NCI-H446 (cell line): ENCODE measurements at regions not wholly inside any gene's neighbourhood (a gene's known extent, or its start where the extent isn't known, plus 50 kb on each side); places are given as distances from the start of the nearest gene placed in this dataset.

Experiments
- DNase-seq, 2 experiments: peaks; one replicate each; lab custom pipeline; 2025; lab: John Stamatoyannopoulos, UW

DNA sequence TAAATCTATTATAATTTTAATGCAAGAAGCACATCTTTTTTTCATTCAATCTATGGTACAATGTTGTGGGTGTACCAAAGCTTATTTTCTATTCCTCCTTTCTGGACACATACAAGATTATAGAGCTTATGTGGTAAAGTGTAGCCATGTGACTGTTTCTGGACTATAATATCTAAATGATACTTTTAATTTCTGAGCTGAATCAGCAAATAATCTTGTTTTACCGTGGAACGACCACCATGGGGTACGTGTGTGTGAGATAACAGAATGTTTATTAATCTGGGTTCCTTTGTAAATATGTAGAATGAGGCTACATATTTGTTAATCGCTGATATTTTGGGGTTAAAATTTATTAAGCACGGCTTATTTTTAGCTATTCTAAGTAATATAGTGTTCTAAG is 111.5 kb upstream of the EYS start:
- no peak for DNase-seq

DNA sequence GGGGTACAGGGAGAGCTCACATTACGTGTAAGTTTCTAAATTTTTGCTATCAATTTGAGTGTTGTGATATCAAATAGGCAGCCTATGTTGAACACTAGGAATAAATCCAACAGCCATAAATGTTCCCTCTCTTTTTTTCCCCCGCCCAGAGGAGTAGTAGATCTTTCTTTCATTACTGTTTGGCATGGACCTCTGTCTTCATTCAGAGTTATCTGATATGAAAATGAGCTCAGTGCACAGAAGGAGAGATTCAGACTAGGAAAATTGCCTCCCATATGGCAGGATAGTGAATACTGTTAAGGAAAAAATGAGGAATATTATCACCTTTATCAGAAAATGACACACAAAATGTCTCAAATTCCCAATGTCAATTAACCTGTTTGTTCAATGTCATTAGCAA is 110.0 kb upstream of the EYS start:
- DNase-seq: no peak

DNA sequence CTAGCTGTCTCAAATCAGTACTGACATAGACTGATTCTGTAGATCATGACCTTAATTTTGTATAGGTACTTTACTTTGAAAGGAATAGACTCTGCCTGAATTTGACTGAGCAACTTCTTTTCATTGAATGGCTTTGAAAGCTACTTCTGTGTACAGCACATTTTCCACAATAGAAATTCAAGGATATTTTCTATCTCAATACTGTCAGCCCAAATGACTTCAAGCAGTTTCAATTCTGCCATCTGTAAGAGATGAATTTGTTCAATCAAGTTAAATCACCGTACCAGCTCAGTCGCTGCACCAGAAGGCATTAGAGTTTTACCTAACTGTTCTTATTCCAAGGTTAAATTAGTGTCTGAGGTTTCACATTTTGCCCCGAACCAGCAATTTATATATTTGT is 107.0 kb upstream of the EYS start:
- DNase-seq: no peak

DNA sequence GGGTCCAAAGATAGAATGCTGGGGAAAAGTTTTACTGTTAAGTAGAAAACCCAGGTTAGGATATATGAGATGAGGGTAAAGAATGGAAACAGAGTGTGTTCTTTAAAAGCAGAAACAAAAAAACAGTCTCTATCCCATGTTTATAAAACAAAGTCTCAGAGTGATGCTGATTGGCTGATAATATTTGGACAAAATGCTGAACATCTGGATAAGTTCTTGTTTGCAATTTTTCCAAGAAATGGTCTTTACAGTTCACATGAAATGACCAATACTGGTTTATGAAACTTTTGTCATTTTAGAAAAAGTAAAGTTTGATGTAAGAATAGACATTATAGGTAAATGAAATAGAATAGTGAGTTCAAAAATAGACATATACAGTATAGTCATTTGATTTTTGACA is 96.2 kb upstream of the EYS start:
- no peak for DNase-seq

DNA sequence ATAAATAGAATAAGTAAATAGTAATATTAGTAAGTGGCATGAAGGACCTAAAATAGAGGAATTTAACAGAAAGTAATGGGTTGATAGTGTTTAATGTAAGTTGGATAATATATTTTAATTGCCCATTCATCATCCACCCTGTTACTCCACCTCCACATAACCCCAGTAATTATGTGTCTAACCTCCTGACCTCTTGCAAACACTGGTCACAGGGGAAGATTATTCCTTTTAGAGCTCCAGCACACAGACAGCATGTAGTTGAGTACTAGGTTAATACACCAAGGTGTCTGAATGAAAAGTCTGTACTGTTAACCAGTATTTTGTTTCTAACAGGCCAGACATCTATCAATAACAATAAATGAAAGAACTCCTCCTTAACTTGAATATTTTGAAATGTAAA is 92.4 kb upstream of the EYS start:
- no peak for DNase-seq

DNA sequence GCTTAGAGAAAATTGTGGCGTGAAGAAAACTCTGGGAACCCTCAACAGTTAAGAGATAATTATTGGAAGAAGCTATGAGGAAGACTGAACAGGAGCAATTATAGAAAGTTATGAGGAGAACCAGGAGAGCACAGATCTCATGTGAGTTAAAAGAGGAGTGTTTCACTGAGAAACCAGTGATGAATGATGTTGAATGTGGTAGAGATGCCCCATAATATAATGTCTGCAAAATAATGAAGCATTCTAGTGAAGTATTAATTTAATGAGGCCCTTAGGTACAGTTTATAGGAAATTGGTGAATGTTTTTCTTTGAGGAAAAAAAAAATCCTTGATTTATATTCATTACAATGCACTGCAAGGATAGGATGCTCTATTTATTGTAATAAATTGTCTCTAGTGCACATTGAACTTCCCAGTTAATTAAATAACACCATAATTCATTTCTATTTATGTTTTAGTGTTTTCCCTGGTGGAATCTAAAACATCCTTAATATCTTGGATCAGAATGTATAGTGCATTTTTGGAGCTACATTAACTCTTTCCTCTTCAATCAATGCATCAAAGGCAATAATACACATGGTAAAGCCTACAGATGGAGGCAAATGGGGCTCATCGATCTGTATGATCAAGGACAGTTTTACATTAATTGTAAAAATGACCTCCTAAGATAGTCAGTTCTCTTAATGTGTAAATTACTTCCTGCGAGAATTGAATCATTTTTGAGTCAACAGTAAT is 91.4 kb upstream of the EYS start:
- no peak for DNase-seq

DNA sequence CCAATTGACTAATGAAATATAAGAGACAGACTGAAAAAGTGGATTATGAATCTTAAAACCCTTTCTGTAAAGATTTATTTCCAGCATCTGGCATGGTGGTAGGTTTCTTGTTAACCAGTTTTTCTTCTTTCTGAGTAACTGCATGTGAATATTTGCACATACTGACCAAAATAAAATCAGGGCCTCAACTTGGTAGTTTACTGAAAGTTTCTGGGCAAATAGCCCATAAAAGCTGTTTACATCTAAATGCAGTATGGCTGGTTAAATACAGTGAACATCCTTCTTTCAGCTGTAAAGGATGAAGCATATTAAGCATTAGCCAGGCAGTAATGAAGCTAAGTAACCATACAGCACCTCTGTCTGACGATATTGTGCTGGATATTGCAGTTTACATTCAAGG is 83.6 kb upstream of the EYS start:
- DNase-seq: no peak

DNA sequence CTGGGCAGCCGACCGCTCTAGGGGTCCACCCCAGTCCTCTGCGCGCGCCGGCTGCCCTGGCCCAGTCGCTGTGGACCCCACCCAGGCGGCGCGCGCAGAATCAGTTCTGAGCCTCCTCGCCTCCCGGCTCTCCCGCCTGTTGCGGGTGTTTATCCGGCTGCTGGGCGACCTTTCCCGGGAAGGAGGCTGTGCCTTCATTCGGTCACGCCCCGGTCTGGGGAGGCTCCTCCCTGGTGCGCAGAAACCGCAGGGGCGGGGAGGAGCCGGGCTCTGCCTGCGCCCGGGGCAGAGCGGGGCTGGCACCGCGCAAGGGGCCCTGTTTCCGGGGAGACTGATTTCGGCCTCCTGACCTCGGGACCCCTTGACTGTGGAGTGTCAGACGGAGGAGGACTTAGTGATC is 80.8 kb upstream of the EYS start:
- DNase-seq: no peak

DNA sequence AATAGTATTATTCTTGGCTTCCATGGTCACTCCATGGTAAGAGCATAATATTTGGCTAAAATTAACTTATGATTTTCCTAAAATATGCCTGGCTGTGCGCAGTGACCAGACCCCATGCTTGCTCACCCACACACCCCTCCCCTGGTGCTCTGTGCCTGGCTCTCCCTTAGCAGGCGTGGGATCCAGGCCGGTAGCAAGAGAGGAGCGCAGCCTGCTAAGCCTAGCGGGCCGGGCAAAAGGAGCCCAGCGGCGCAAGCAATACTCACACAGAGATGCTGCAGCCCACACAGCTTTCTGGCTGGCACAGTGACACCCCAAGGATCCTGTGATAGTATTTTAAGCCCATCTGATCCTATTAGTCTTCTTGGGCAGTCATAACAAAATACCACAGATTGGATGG is 79.8 kb upstream of the EYS start:
- no peak for DNase-seq

DNA sequence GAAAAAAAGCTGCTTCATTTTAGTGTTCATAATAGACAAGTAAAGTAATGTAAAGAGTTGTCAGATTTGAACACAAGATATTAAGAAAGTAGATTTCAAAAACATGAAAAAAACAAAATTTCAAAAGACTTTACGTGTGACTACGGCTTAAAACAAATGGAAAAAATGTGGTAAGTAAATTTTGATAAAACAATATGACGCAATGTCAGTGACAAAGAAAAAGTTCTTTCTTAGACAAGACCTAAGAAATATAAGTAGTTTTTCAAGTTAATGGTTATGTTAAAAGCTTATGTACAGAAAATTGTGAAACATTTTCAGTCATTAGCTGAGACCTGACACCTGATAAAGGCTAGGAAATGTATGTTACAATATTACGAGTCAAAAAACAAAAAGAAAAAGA is 73.7 kb upstream of the EYS start:
- DNase-seq: no peak

DNA sequence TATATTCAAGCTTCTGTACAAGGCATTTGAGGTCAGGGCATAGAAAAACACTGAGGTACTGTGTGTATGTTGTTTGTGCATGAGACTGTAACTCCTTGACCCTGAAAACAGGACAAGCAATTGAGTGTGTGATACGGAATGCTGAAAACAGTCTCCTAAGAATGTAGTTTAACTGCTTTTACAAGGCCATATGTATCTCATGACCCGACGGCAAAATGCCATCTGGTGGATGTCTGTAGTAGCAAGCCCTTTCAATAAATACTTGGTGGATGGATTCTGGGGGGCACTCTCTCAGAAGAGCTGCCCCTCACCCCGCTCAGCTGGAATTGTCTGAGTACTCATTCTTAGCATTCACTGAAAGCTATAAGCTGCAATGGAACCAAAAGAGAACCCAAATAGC is 69.3 kb upstream of the EYS start:
- DNase-seq: peak in 1 of 2 experiments; percentile 4

DNA sequence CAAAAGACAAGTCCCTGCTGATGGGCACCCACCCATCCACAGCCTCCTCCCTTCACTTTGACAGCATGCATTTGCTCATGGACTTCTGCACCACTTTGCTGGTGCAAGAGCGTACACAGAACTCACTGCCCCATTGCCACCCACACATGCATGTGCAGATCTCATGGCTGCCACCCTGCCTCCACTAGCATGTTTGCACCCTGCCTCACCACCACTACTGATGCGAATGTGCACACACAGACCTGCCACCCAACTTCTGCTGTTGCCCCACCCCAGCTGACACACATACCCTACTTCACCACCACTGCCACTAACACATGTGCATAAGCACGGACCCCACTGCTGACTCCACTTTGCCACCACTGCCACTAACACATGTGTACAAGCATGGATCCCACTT is 64.9 kb upstream of the EYS start:
- DNase-seq: no peak

DNA sequence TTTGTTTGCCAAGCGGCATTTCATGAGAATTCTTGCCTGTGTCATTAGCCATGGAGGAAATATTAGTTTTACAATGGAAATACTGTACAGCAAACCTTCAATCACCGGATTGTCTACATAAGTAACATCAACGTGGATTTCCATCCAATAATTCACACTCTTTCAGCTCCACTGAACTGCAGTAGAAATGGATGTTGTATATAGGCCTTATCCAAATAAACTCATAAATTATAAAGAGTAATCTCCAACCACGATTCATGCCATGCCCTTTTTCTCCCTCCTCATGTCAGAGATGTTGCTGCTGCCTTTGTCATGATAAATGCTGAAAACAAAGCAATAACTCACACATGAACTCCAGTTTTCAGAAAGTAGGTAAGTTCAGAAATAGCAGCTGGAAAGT is 54.9 kb upstream of the EYS start:
- no peak for DNase-seq

DNA sequence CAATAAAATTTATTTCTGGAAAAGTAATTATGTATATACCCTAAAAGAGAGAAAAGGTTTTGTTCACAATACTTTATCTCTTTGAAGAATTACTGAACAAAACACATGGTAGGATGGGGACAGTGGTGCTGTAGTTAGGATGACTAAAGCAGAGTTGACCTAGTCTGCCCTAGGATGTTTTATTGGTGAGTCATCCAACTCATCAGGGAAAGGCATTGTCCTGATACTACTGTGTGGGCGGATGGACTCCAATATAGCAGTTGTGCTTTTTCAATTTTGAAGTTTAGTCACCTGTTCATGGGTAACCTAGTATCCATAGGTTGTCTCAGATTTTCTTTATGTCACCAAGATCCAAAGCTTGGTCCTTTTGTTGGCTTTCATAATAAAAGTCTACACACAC is 53.3 kb upstream of the EYS start:
- no peak for DNase-seq
